ENCODE measurements at regions not wholly inside any gene's neighbourhood (a gene's known extent, or its start where the extent isn't known, plus 50 kb on each side); places are given as distances from the start of the nearest gene placed in this dataset.
A peak's percentile ranks its signal among the peaks of the same experiment; 100 is the strongest.

GRCh38 chr2:200252265-200253067 is 54.0 kb upstream of the SPATS2L start:
- H4K20me1 ChIP-seq (ENCODE audit: low read length) = no peaks in the 10 kb centered on the region
- H3K27me3 ChIP-seq (ENCODE audit: low read length) = no peaks in the 10 kb centered on the region
- no peak overlapping the region for H3K9ac ChIP-seq (ENCODE audit: low read length)
- intact Hi-C loops (cut with micrococcal nuclease) = no loop called here
- no peak overlapping the region for H3K27ac ChIP-seq (ENCODE audit: low read length)
- BruUV-seq (replicated peaks) = no TSS peak
- peak; percentile 29 for DNase-seq
- no peaks in the 10 kb centered on the region for H3F3A ChIP-seq (ENCODE audit: low read length, unreplicated experiment)
- H3K4me2 ChIP-seq (ENCODE audit: low read length) = no peak overlapping the region
- H2AFZ ChIP-seq (ENCODE audit: low read length) = no peak overlapping the region
- peak; percentile 15 for ATAC-seq
- no peaks in the 10 kb centered on the region for H3K9me2 ChIP-seq (replicated peaks; ENCODE audit: low read length)
- no peaks in the 10 kb centered on the region for H3K79me2 ChIP-seq (ENCODE audit: low read length)
- ChIA-PET POLR2A (ENCODE audit: unreplicated experiment) (no interaction called here), CTCF (interaction anchor here (0.6 kb wide), 1 partner anchor 53 kb away, joined by 3 read pairs; no protein-coding TSS in a partner anchor)
- no peak overlapping the region for H3K4me3 ChIP-seq (ENCODE audit: low read length)
- no peaks in the 10 kb centered on the region for H3K9me3 ChIP-seq (ENCODE audit: low read length)
- no peak for TF ChIP-seq CTCF (conservative IDR thresholded peaks at IDR 0.05; ENCODE audit: low read depth, low read length)
- TF ChIP-seq EZH2 (IDR thresholded peaks at IDR 0.05; ENCODE audit: low read length, unreplicated experiment) = no peak
- TF ChIP-seq EZH2phosphoT487 (IDR thresholded peaks at IDR 0.05; ENCODE audit: borderline replicate concordance, low read length) = no peak
- H3K36me3 ChIP-seq (ENCODE audit: low read depth, low read length) = no peaks in the 10 kb centered on the region
- H3K4me1 ChIP-seq (ENCODE audit: insufficient read depth, low read length) = peaks cover 9% of the 10 kb centered on the region; the same call in 1 of the 2 replicates

DNA sequence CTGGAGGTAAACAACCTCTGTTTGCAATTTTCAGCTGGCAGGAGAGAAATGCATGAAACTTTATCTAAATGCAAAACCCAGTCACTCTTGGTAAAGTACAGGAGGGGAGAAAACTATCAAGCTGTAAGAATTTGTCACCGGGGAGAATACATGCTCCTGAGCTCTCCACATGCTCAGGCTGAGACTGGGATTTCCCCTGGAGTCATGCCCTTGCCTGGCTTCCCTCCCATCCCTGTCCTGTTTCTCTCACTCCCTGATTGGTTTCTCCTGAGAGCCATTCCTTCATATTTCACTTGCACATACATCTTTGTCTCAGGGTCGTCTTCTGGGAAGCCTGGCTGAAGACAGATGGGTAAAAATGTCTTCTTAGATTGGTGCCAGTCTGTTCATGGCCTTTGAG is 52.9 kb upstream of the SPATS2L start:
- BruUV-seq (replicated peaks) = no TSS peak
- CTCF ChIA-PET = interaction anchor here (0.7 kb wide), 1 partner anchor 268 kb away, joined by 4 read pairs; no protein-coding TSS in a partner anchor
- Histone ChIP-seq H3K27me3 (ENCODE audit: low read length) (no peaks in the 10 kb centered on the region), H3K4me1 (ENCODE audit: insufficient read depth, low read length) (peaks cover 21% of the 10 kb centered on the region), H3K4me3 (ENCODE audit: low read length) (no peak overlapping the region), H4K20me1 (ENCODE audit: low read length) (no peaks in the 10 kb centered on the region), H3K9me2 (replicated peaks; ENCODE audit: low read length) (no peaks in the 10 kb centered on the region), H3F3A (ENCODE audit: low read length, unreplicated experiment) (peaks cover 3% of the 10 kb centered on the region), H3K79me2 (ENCODE audit: low read length) (no peaks in the 10 kb centered on the region), H3K36me3 (ENCODE audit: low read depth, low read length) (no peaks in the 10 kb centered on the region), H2AFZ (ENCODE audit: low read length) (peak overlapping the region; percentile 27; the same call in 1 of the 2 replicates), H3K27ac (ENCODE audit: low read length) (no peak overlapping the region), H3K4me2 (ENCODE audit: low read length) (no peak overlapping the region), H3K9ac (ENCODE audit: low read length) (no peak overlapping the region), H3K9me3 (ENCODE audit: low read length) (no peaks in the 10 kb centered on the region)
- ATAC-seq (no peak), DNase-seq (no peak)
- TF ChIP-seq EZH2phosphoT487 (IDR thresholded peaks at IDR 0.05; ENCODE audit: borderline replicate concordance, low read length) (no peak), EZH2 (IDR thresholded peaks at IDR 0.05; ENCODE audit: low read length, unreplicated experiment) (no peak), CTCF (conservative IDR thresholded peaks at IDR 0.05; ENCODE audit: low read depth, low read length) (no peak)
- intact Hi-C loops (cut with micrococcal nuclease) = no loop called here
- POLR2A ChIA-PET (ENCODE audit: unreplicated experiment) = no interaction called here

DNA sequence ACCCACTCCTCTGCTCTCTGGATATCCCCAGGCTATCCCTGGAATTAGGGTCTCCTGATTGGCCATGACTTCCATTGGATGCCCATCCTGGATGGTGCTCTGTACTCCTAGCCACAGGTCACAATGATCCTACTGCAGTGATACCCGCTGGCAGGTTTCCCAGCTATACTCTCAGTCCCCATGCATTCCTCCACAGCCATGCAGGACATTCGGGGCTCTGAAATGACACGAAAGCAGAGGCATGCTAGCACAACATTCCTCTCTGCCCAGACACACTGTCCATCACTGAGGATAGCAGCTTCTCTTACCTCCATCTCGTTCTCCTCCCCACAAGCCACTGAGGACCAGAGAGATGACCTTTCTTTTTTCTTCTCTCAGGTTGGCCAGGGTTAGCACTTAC is 51.7 kb upstream of the SPATS2L start:
- intact Hi-C loops (cut with micrococcal nuclease) = no loop called here
- H3K4me2 ChIP-seq (ENCODE audit: low read length) = no peak overlapping the region
- H2AFZ ChIP-seq (ENCODE audit: low read length) = no peak overlapping the region
- H3K36me3 ChIP-seq (ENCODE audit: low read depth, low read length) = no peaks in the 10 kb centered on the region
- BruUV-seq (replicated peaks) = no TSS peak
- no peaks in the 10 kb centered on the region for H3K9me2 ChIP-seq (replicated peaks; ENCODE audit: low read length)
- H3F3A ChIP-seq (ENCODE audit: low read length, unreplicated experiment) = peaks cover 10% of the 10 kb centered on the region
- DNase-seq = no peak
- H3K4me1 ChIP-seq (ENCODE audit: insufficient read depth, low read length) = peaks cover 29% of the 10 kb centered on the region
- no peak for ATAC-seq
- CTCF ChIA-PET = no interaction called here
- no peaks in the 10 kb centered on the region for H3K79me2 ChIP-seq (ENCODE audit: low read length)
- H3K27ac ChIP-seq (ENCODE audit: low read length) = no peak overlapping the region
- H3K4me3 ChIP-seq (ENCODE audit: low read length) = no peak overlapping the region
- no peaks in the 10 kb centered on the region for H4K20me1 ChIP-seq (ENCODE audit: low read length)
- no peaks in the 10 kb centered on the region for H3K9me3 ChIP-seq (ENCODE audit: low read length)
- TF ChIP-seq CTCF (conservative IDR thresholded peaks at IDR 0.05; ENCODE audit: low read depth, low read length) (no peak), EZH2phosphoT487 (IDR thresholded peaks at IDR 0.05; ENCODE audit: borderline replicate concordance, low read length) (no peak), EZH2 (IDR thresholded peaks at IDR 0.05; ENCODE audit: low read length, unreplicated experiment) (no peak)
- POLR2A ChIA-PET (ENCODE audit: unreplicated experiment) = no interaction called here
- no peak overlapping the region for H3K9ac ChIP-seq (ENCODE audit: low read length)
- no peaks in the 10 kb centered on the region for H3K27me3 ChIP-seq (ENCODE audit: low read length)
